ENCODE measurements at regions not wholly inside any gene's neighbourhood (a gene's known extent, or its start where the extent isn't known, plus 50 kb on each side); places are given as distances from the start of the nearest gene placed in this dataset.

DNA sequence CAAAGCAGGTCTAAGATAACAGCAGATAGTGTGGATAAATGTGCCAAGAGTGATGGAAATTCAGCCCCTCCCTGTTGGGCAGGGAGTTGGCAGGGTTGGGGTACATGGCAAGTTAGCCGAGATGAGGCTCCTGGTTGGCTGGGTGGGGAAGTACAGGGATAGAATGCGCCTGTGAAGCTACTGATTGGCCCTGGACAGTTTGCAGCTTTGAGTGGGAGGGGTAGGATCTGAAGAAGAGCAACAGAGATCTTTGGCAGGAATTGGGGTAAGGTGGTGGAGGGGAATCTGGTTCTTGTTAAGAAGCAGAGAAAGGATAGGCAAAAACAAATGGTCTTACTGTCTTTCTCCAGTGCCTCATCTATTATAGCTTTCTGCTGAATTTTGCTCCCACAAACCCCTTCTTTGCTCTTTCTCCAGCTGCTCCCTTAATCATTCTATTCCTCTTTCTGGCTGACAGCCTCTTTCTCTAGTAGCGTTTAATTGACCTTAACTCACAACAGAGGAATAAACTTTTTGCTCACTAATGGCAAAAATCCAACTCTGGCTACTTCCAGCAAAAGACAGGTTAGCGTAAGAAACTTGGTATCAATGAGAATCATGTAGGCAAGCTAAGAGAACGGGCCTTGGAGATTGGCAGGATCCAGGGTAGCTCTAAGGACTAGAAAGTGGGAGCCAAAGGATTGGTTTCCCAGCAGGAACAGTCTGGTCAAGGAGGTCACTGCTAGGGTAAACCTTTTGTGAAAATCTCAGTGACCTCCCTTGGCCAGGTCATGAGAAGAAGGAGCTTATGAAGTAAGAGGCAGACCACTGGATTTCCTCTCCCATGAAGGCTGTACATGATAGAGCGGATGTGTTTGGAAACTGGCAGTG lies 86.3 kb upstream of the CARMIL1 start:
- no peaks in the 10 kb centered on the region for H3K9me3 ChIP-seq
- H3K36me3 ChIP-seq: no peaks in the 10 kb centered on the region
- ATAC-seq (peak; percentile 39 to 63), DNase-seq (no peak)
- H3K4me1 ChIP-seq: peaks cover 18% of the 10 kb centered on the region
- intact Hi-C loops (cut with DNase I): no loop called here
- peak overlapping the region; percentile 54 for H3K27ac ChIP-seq
- no peak overlapping the region for H3K4me3 ChIP-seq
- TF ChIP-seq, protein P1, sequence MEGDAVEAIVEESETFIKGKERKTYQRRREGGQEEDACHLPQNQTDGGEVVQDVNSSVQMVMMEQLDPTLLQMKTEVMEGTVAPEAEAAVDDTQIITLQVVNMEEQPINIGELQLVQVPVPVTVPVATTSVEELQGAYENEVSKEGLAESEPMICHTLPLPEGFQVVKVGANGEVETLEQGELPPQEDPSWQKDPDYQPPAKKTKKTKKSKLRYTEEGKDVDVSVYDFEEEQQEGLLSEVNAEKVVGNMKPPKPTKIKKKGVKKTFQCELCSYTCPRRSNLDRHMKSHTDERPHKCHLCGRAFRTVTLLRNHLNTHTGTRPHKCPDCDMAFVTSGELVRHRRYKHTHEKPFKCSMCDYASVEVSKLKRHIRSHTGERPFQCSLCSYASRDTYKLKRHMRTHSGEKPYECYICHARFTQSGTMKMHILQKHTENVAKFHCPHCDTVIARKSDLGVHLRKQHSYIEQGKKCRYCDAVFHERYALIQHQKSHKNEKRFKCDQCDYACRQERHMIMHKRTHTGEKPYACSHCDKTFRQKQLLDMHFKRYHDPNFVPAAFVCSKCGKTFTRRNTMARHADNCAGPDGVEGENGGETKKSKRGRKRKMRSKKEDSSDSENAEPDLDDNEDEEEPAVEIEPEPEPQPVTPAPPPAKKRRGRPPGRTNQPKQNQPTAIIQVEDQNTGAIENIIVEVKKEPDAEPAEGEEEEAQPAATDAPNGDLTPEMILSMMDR (IDR thresholded peaks at IDR 0.05): no peak
- no peaks in the 10 kb centered on the region for H3K27me3 ChIP-seq (ENCODE audit: low read depth)

DNA sequence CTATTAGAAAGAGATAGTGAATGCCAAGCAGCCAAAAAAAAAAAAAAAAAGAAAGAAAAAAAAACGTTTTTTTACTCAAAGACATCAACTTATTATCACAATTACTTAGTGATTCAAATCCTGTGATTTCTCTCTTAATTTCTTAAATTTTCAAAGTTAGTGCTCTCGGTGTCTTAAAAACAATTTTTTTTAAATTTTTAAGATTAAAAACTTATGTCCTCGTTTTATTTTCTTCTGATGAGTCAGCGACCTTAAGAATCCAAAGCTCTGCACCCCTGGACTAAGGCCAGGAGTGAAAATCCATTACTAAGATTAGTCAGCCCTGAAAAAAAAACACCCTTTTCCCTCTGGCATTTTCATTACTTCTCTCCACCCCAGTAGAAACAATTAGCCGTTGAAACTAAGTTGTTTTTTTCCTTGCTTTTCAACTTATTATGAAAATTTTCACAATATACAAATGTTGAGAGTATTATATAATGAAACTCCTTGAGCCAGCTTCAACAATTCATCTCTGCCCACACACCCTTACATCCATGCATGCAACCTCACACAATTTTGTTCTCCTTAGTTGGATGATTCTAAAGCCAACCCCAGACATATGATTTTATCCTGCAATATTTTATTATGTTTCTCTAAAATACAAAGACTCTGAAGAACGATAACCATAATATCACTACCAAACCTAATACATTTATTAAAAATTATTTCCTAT lies 85.6 kb upstream of the CARMIL1 start:
- peak; percentile 36 to 69 for ATAC-seq

DNA sequence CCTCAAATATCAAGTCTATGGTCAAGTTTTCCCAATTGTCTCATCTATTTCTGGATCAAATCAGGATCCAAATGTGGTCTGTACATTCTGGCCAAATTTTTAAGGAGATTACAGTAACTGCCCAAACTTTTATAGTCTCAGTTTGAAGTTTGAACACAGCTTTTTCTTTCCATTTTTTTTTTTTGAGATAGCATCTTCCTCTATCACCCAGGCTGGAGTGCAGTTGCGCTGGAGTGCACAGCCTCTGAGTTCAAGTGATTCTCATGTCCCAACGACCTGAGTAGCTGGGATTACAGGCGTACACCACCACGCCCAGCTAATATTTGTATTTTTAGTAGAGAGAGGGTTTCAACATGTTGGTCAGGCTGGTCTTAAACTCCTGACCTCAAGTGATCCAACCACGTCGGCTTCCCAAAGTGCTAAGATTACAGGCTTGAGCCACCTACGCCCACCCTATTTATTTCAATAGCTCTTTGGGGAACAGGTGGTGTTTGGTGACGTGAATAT lies 84.9 kb upstream of the CARMIL1 start:
- TF ChIP-seq, protein P1 (IDR thresholded peaks at IDR 0.05): no peak
- Histone ChIP-seq H3K4me3 (no peak overlapping the region), H3K27ac (no peak overlapping the region), H3K9me3 (no peaks in the 10 kb centered on the region), H3K36me3 (no peaks in the 10 kb centered on the region), H3K4me1 (peaks cover 18% of the 10 kb centered on the region), H3K27me3 (ENCODE audit: low read depth) (no peaks in the 10 kb centered on the region)
- ATAC-seq (peak; percentile 75 to 83), DNase-seq (no peak)
- intact Hi-C loops (cut with DNase I): no loop called here

More for the DNA sequence above, 85.6 kb upstream of the CARMIL1 start:
- Histone ChIP-seq H3K4me3 (no peak overlapping the region), H3K27ac (peak overlapping the region; percentile 54), H3K36me3 (no peaks in the 10 kb centered on the region), H3K9me3 (no peaks in the 10 kb centered on the region), H3K4me1 (peaks cover 18% of the 10 kb centered on the region), H3K27me3 (ENCODE audit: low read depth) (no peaks in the 10 kb centered on the region)
- intact Hi-C loops (cut with DNase I): no loop called here
- no peak for DNase-seq
- TF ChIP-seq, protein P1 (IDR thresholded peaks at IDR 0.05): no peak

DNA sequence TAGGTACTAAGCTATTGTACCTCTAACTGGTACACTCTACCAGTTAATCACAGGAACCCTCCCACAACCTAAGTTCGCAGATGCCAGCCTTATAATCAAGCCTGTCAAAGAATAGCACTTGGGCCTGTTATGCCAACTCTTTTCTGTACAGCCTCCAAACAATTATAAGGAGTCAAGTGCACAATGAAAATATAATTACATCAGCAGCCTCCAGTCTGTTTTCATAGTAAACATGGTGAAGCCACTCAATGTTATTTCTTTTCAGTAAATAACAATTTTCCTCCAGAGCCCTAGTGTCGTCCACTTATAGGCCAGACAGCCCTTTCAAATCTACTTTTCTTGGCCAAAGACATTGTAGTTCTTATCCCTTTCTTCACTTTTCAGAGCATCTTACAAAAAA lies 82.7 kb upstream of the CARMIL1 start:
- Histone ChIP-seq H3K27ac (no peak overlapping the region), H3K27me3 (ENCODE audit: low read depth) (no peaks in the 10 kb centered on the region), H3K9me3 (no peaks in the 10 kb centered on the region), H3K36me3 (no peaks in the 10 kb centered on the region), H3K4me1 (peaks cover 18% of the 10 kb centered on the region), H3K4me3 (no peak overlapping the region)
- intact Hi-C loops (cut with DNase I): no loop called here
- no peak for DNase-seq
- ATAC-seq: peak; percentile 50 to 59
- TF ChIP-seq, protein P1 (IDR thresholded peaks at IDR 0.05): no peak

DNA sequence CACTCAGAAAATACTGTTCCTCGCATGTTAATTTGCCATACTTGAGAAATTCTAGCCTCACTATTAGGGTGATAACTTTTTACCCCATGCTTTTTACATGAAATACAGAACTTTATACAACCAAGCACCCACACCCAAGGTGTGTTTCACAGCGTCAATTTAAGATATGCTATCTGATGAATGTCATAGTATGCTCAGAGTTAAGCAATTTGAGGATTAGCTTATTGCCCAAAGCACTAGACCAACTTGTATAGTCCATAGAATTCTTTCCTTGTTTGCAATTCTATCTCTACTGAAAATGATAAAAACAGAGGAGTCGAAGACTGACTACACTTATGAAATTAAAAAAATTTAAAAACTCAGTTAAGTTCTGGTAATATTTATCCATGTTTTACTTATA lies 82.1 kb upstream of the CARMIL1 start:
- ATAC-seq (no peak), DNase-seq (no peak)
- intact Hi-C loops (cut with DNase I): no loop called here
- TF ChIP-seq, protein P1 (IDR thresholded peaks at IDR 0.05): no peak
- H3K27me3 ChIP-seq (ENCODE audit: low read depth): no peaks in the 10 kb centered on the region
- peaks cover 18% of the 10 kb centered on the region for H3K4me1 ChIP-seq
- H3K27ac ChIP-seq: no peak overlapping the region
- no peak overlapping the region for H3K4me3 ChIP-seq
- H3K36me3 ChIP-seq: no peaks in the 10 kb centered on the region
- no peaks in the 10 kb centered on the region for H3K9me3 ChIP-seq
